IMR-90 (cell line): ENCODE measurements at regions not wholly inside any gene's neighbourhood (a gene's known extent, or its start where the extent isn't known, plus 50 kb on each side); places are given as distances from the start of the nearest gene placed in this dataset.

ENCODE experiments used
- CTCF ChIP-seq: conservative IDR thresholded peaks from 2 replicates; pipeline ENCODE4 v1.5.1; 2012; ENCODE audit warnings: mild to moderate bottlenecking, low read depth, low read length, improper control_type of control experiment
- MAZ ChIP-seq: IDR thresholded peaks from 2 replicates; pipeline ENCODE4 v1.6.1; 2012; ENCODE audit warnings: low read depth, mild to moderate bottlenecking, low read length, improper control_type of control experiment, moderate library complexity, borderline replicate concordance
- POLR2A ChIP-seq: IDR thresholded peaks from 2 replicates; pipeline ENCODE4 v1.6.1; 2012; ENCODE audit warnings: mild to moderate bottlenecking, low read depth, low read length
- RAD21 ChIP-seq: IDR thresholded peaks from 2 replicates; pipeline ENCODE4 v1.6.1; 2012; ENCODE audit warnings: low read length, improper control_type of control experiment
- SMC3 ChIP-seq: fragments of 150-350 bp; IDR thresholded peaks from 2 replicates; pipeline ENCODE4 v1.6.1; 2016; ENCODE audit warnings: low read depth, mild to moderate bottlenecking, antibody characterized with exemption, low read length, moderate library complexity
- USF2 ChIP-seq: fragments of 150-350 bp; IDR thresholded peaks from 2 replicates; pipeline ENCODE4 v1.6.1; 2017; ENCODE audit warnings: mild to moderate bottlenecking, antibody characterized with exemption, low read length, low read depth

- TF ChIP-seq USF2, result no peak
- no peak for TF ChIP-seq POLR2A
- no peak for TF ChIP-seq MAZ
- TF ChIP-seq CTCF, result no peak
- no peak for TF ChIP-seq RAD21
- TF ChIP-seq SMC3, result no peak
Observed at GRCh38 chr22:34804604-34805003, 261.4 kb upstream of the ISX start.
